Heart right ventricle (tissue), 16 donors: ENCODE measurements at regions not wholly inside any gene's neighbourhood (a gene's known extent, or its start where the extent isn't known, plus 50 kb on each side); places are given as distances from the start of the nearest gene placed in this dataset.

ENCODE experiments used
- ATAC-seq, 8 donors: fragments of 200-7000 bp; cut with Tn5 transposase; one replicate each; pipeline ENCODE4 v1.9.1; 2020; ENCODE audit warnings: mild to moderate bottlenecking in 8 of 8, moderate library complexity in 8 of 8, moderate number of reproducible peaks in 1 of 8
- DNase-seq, 2 donors: peaks; one replicate each; pipeline ENCODE4 v3.0.0-alpha.2; 2020
- H3K27ac ChIP-seq, 10 donors: fragments of 200-600 bp; sonication (generic) in 2 of 10; one replicate each; pipeline versions ENCODE4 v1.5.0 to v1.8.0; 2020 to 2022; ENCODE audit warnings: mild to moderate bottlenecking in 3 of 10
- H3K27me3 ChIP-seq, 7 donors: fragments of 200-600 bp; one replicate each; pipeline ENCODE4 v1.8.0; 2021 to 2022; ENCODE audit warnings: mild to moderate bottlenecking in 2 of 7
- H3K36me3 ChIP-seq, 9 donors: fragments of 200-600 bp; sonication (generic) in 1 of 9; one replicate each; pipeline versions ENCODE4 v1.5.0 to v1.8.0; 2020 to 2022; ENCODE audit warnings: mild to moderate bottlenecking in 2 of 9
- H3K4me1 ChIP-seq, 9 donors: fragments of 200-600 bp; sonication (generic) in 1 of 9; one replicate each; pipeline versions ENCODE4 v1.5.0 to v1.8.0; 2020 to 2022; ENCODE audit warnings: mild to moderate bottlenecking in 4 of 9
- H3K4me3 ChIP-seq, 10 donors: fragments of 200-600 bp; sonication (generic) in 2 of 10; one replicate each; pipeline versions ENCODE4 v1.5.0 to v1.8.0; 2020 to 2022; ENCODE audit warnings: mild to moderate bottlenecking in 7 of 10, moderate library complexity in 2 of 10
- H3K9me3 ChIP-seq, 11 donors: fragments of 200-600 bp in 10 of 11; sonication (generic) in 2 of 11; one replicate each; pipeline versions ENCODE4 v1.5.0 to v1.8.0; 2013 to 2022; ENCODE audit warnings: mild to moderate bottlenecking in 2 of 11, control low read depth in 1 of 11, moderate library complexity in 1 of 11
- CTCF ChIP-seq, 9 donors: fragments of 200-600 bp; sonication (generic) in 2 of 9; IDR thresholded peaks; one replicate each; pipeline versions ENCODE4 v1.5.0 to v1.8.0; 2021 to 2022; ENCODE audit warnings: antibody characterized with exemption in 9 of 9, mild to moderate bottlenecking in 5 of 9, moderate library complexity in 1 of 9
- WGBS, 2 donors: extraction: QIAGEN DNeasy Blood & Tissue Kit; methylation state at CpG; one replicate each; pipeline ENCODE4 v1.1.7; 2013; ENCODE audit warnings: inconsistent platforms in 1 of 2; 5-methylcytosine and 5-hydroxymethylcytosine counted together
- intact Hi-C, 10 donors: fragments of 100-400 bp; cut with DNase I; formaldehyde crosslinking; loops; one replicate each; pipeline versions ENCODE4 v1.11.1 to v1.14.2; 2022
- donor health status: Arrhythmogenic right ventricular cardiomyopathy.
- donor health status: ischemic (EF 13 %, LVEDD 7.1; RV severe dilation, severe dysfunction).
- donor health status: healthy with polysubstance abuse.
- donor health status: DM: no; HTN: yes; CAD: no.
- donor health status: DM: no; HTN: no; CAD: no.
- donor health status: ischemic (EF 25% LVEDD 6.9; RV normal size, moderate dysfunction).
- donor health status: ischemic (EF 25% LVEDD 5.7; RV mildly dilated, moderate dysfunction).
- donor health status: healthy.
- donor health status: DM: yes; HTN: yes; CAD: no.
- donor health status: Ischemic cardiomyopathy.
- donor health status: ischemic (EF 35%, LVEDD 5.7; RV mildly dilated, moderate dysfunction).
- donor health status: nonischemic (EF 11% LVEDD 7.7; RV severe dilation, severe dysfunction).
- donor health status: DM: yes; HTN: yes; CAD: no.
- donor health status: PGD.
- donor health status: ischemic (EF 29% LVEDD 5.4; RV normal size, mild dysfunction).
- donor health status: nonischemic (EF 23%, LVEDD 6.1; RV moderate dilation, normal function).

GRCh38 chr10:88057720-88058119 lies 194.3 kb downstream of the PTEN start:
- Histone ChIP-seq H3K27ac (peak overlapping the region in 2 of 10 donors; percentile 24 to 34), H3K27me3 (no peaks in the 10 kb centered on the region), H3K4me1 (peaks cover 1 to 32% (median 7%) of the 10 kb centered on the region in 9 donors), H3K9me3 (no peaks in the 10 kb centered on the region), H3K4me3 (no peak overlapping the region), H3K36me3 (no peaks in the 10 kb centered on the region)
- TF ChIP-seq CTCF (IDR thresholded peaks at IDR 0.05) = no peak
- intact Hi-C loops = no loop called here
- 70 to 78% methylated on average over 1 of the region's 1 CpG for WGBS, 2 donors
- DNase-seq (no peak), ATAC-seq (peak in 1 of 8 donors; percentile 36)

GRCh38 chr10:88058750-88059149 lies 195.3 kb downstream of the PTEN start:
- Histone ChIP-seq H3K9me3 (no peaks in the 10 kb centered on the region), H3K4me3 (no peak overlapping the region), H3K4me1 (peaks cover 6 to 43% (median 17%) of the 10 kb centered on the region in 9 donors), H3K27ac (peak overlapping the region in 2 of 10 donors; percentile 3 to 24), H3K36me3 (no peaks in the 10 kb centered on the region), H3K27me3 (no peaks in the 10 kb centered on the region)
- intact Hi-C loops = no loop called here
- ATAC-seq (no peak), DNase-seq (no peak)
- no peak for TF ChIP-seq CTCF (IDR thresholded peaks at IDR 0.05)
- 72 to 86% methylated on average over 4 of the region's 4 CpGs for WGBS, 2 donors

- H3K27me3 ChIP-seq = no peaks in the 10 kb centered on the region
- H3K4me3 ChIP-seq = no peak overlapping the region
- no peak for DNase-seq
- H3K4me1 ChIP-seq = peaks cover 6 to 47% (median 21%) of the 10 kb centered on the region in 9 donors
- no peak overlapping the region for H3K27ac ChIP-seq
- no peaks in the 10 kb centered on the region for H3K36me3 ChIP-seq
- TF ChIP-seq CTCF (IDR thresholded peaks at IDR 0.05) = no peak
- WGBS, 2 donors = 69 to 80% methylated on average over 4 of the region's 4 CpGs
- H3K9me3 ChIP-seq = no peaks in the 10 kb centered on the region
- ATAC-seq = peak in 2 of 8 donors; percentile 44 to 72
- intact Hi-C loops = no loop called here
Measured at GRCh38 chr10:88059190-88059589, 195.8 kb downstream of the PTEN start.

GRCh38 chr10:88060762-88061161 lies 197.3 kb downstream of the PTEN start:
- ATAC-seq (no peak), DNase-seq (no peak)
- H3K27ac ChIP-seq = no peak overlapping the region
- H3K4me1 ChIP-seq = peaks cover 6 to 63% (median 36%) of the 10 kb centered on the region in 9 donors
- intact Hi-C loops = loop anchor here in 1 of 10 donors (5.0 kb wide), 1 partner anchor 198 kb away; the partner anchor contains the start of genes KLLN and PTEN
- 98% methylated on average over 6 of the region's 6 CpGs for WGBS, 2 donors
- no peaks in the 10 kb centered on the region for H3K36me3 ChIP-seq
- no peaks in the 10 kb centered on the region for H3K9me3 ChIP-seq
- H3K27me3 ChIP-seq = no peaks in the 10 kb centered on the region
- no peak overlapping the region for H3K4me3 ChIP-seq
- TF ChIP-seq CTCF (IDR thresholded peaks at IDR 0.05) = no peak
